Colon (tissue), 2 donors: ENCODE measurements at regions not wholly inside any gene's neighbourhood (a gene's known extent, or its start where the extent isn't known, plus 50 kb on each side); places are given as distances from the start of the nearest gene placed in this dataset.
"Not testable (repeated sequence)": the region's sequence is repeated elsewhere in the genome, so short reads cannot be mapped to it uniquely, and the experiment has no call there.

Source experiments
- FAIRE-seq: peaks from 2 replicates; lab custom pipeline; 2012; peaks lifted over from hg19 to GRCh38; lab: Jason Lieb, UNC
- donor health status: control.
- donor health status: control.

- FAIRE-seq, result no peak
Observed at GRCh38 chr5:74500110-74500917, 140.2 kb downstream of the ENC1 start.

- no peak for FAIRE-seq
Observed at GRCh38 chr5:74499256-74500050, 141.1 kb downstream of the ENC1 start.

GRCh38 chr5:74497706-74498105 is 142.8 kb downstream of the ENC1 start:
- FAIRE-seq, result no peak

GRCh38 chr5:74493411-74493810 is 147.1 kb downstream of the ENC1 start:
- FAIRE-seq, result no peak

- FAIRE-seq, result no peak
Observed at GRCh38 chr5:74492230-74492629, 148.3 kb downstream of the ENC1 start.

- no peak for FAIRE-seq
Observed at GRCh38 chr5:74491586-74491985, 148.9 kb downstream of the ENC1 start.

- FAIRE-seq, result no peak
Observed at GRCh38 chr5:74490814-74491213, 149.7 kb downstream of the ENC1 start.

- FAIRE-seq, result no peak
Observed at GRCh38 chr5:74482990-74483389, 157.5 kb downstream of the ENC1 start.

- no peak for FAIRE-seq
Observed at GRCh38 chr5:74482523-74482922, 158.0 kb downstream of the ENC1 start.

- not testable (repeated sequence) for FAIRE-seq
Observed at GRCh38 chr5:74481357-74481756, 159.2 kb downstream of the ENC1 start.

- FAIRE-seq, result no peak
Observed at GRCh38 chr5:74480201-74480600, 160.3 kb downstream of the ENC1 start.

- no peak for FAIRE-seq
Observed at GRCh38 chr5:74478328-74478727, 162.2 kb downstream of the ENC1 start.

GRCh38 chr5:74477761-74478160 is 162.8 kb downstream of the ENC1 start:
- no peak for FAIRE-seq

- FAIRE-seq, result no peak
Observed at GRCh38 chr5:74476819-74477453, 163.6 kb downstream of the ENC1 start.

- FAIRE-seq, result no peak
Observed at GRCh38 chr5:74476046-74476818, 164.3 kb downstream of the ENC1 start.

- no peak for FAIRE-seq
Observed at GRCh38 chr5:74471875-74472274, 168.7 kb downstream of the ENC1 start.

- FAIRE-seq, result no peak
Observed at GRCh38 chr5:74469234-74469994, 171.1 kb downstream of the ENC1 start.

GRCh38 chr5:74468421-74468820 is 172.1 kb downstream of the ENC1 start:
- FAIRE-seq, result no peak

- FAIRE-seq, result no peak
Observed at GRCh38 chr5:74465724-74466123, 174.8 kb downstream of the ENC1 start.

GRCh38 chr5:74464512-74465209 is 175.9 kb downstream of the ENC1 start:
- no peak for FAIRE-seq

- no peak for FAIRE-seq
Observed at GRCh38 chr5:74462356-74462755, 178.2 kb downstream of the ENC1 start.
